Liver (tissue), 8 donors: ENCODE measurements at regions not wholly inside any gene's neighbourhood (a gene's known extent, or its start where the extent isn't known, plus 50 kb on each side); places are given as distances from the start of the nearest gene placed in this dataset.

ENCODE experiments used
- DNase-seq: peaks from one replicate; pipeline ENCODE4 v3.0.0-alpha.2; 2017; ENCODE audit warnings: low spot score
- H3K27ac ChIP-seq, 2 donors: one replicate each; pipeline ENCODE4 v1.7.0; 2013; ENCODE audit warnings: inconsistent platforms in 2 of 2, low read length in 2 of 2, control low read depth in 1 of 2, low read depth in 1 of 2, mild to moderate bottlenecking in 1 of 2
- H3K27me3 ChIP-seq, 4 donors: one replicate each; pipeline versions ENCODE4 v1.6.1 to v1.7.0; 2013; ENCODE audit warnings: low read length in 3 of 4, inconsistent platforms in 1 of 4, mild to moderate bottlenecking in 1 of 4, moderate library complexity in 1 of 4; ENCODE audit not compliant: control insufficient read depth in 4 of 4, insufficient read depth in 4 of 4
- H3K36me3 ChIP-seq, 4 donors: one replicate each; pipeline versions ENCODE4 v1.6.1 to v1.7.0; 2013; ENCODE audit warnings: low read length in 3 of 4, mild to moderate bottlenecking in 3 of 4, low read depth in 1 of 4, moderate library complexity in 1 of 4; ENCODE audit not compliant: control insufficient read depth in 4 of 4, insufficient read depth in 3 of 4
- H3K4me1 ChIP-seq, 4 donors: one replicate each; pipeline versions ENCODE4 v1.6.1 to v1.7.0; 2013; ENCODE audit warnings: low read length in 3 of 4, mild to moderate bottlenecking in 3 of 4, moderate library complexity in 1 of 4; ENCODE audit not compliant: control insufficient read depth in 4 of 4, insufficient read depth in 4 of 4
- H3K4me3 ChIP-seq, 3 donors: one replicate each; pipeline versions ENCODE4 v1.6.1 to v1.7.0; 2013; ENCODE audit warnings: low read length in 3 of 3, control low read depth in 1 of 3, low read depth in 1 of 3, mild to moderate bottlenecking in 1 of 3
- H3K9ac ChIP-seq, 2 donors: one replicate each; pipeline ENCODE4 v1.7.0; 2013; ENCODE audit warnings: low read length in 2 of 2, mild to moderate bottlenecking in 2 of 2, moderate library complexity in 2 of 2, control low read depth in 1 of 2, low read depth in 1 of 2
- H3K9me3 ChIP-seq, 4 donors: one replicate each; pipeline versions ENCODE4 v1.6.1 to v1.7.0; 2013; ENCODE audit warnings: low read length in 3 of 4; ENCODE audit not compliant: control insufficient read depth in 4 of 4
- EGR1 ChIP-seq, 2 donors: IDR thresholded peaks; 2 replicates each; pipeline ENCODE4 v1.6.1; 2016 to 2018; ENCODE audit warnings: antibody characterized with exemption in 2 of 2, low read depth in 2 of 2
- FOXA1 ChIP-seq: IDR thresholded peaks from 2 replicates; pipeline ENCODE4 v1.6.1; 2016; ENCODE audit warnings: antibody characterized with exemption
- FOXA2 ChIP-seq: IDR thresholded peaks from 2 replicates; pipeline ENCODE4 v1.6.1; 2016; ENCODE audit warnings: antibody characterized with exemption
- GABPA ChIP-seq, 2 donors: IDR thresholded peaks in 1 of 2; conservative IDR thresholded peaks in 1 of 2; 2 replicates each; pipeline ENCODE4 v1.6.1; 2016; ENCODE audit warnings: antibody characterized with exemption in 2 of 2, mild to moderate bottlenecking in 1 of 2, moderate library complexity in 1 of 2
- HNF4A ChIP-seq, 2 donors: conservative IDR thresholded peaks; 2 replicates each; pipeline ENCODE4 v1.6.1; 2016; ENCODE audit warnings: antibody characterized with exemption in 2 of 2, mild to moderate bottlenecking in 2 of 2
- HNF4G ChIP-seq: IDR thresholded peaks from 2 replicates; pipeline ENCODE4 v1.6.1; 2016; ENCODE audit warnings: antibody characterized with exemption
- JUND ChIP-seq, 2 donors: IDR thresholded peaks; 2 replicates each; pipeline ENCODE4 v1.6.1; 2016; ENCODE audit warnings: antibody characterized with exemption in 2 of 2
- NR2F2 ChIP-seq: IDR thresholded peaks from 2 replicates; pipeline ENCODE4 v1.6.1; 2016; ENCODE audit warnings: antibody characterized with exemption
- RAD21 ChIP-seq, 2 donors: IDR thresholded peaks; 2 replicates each; pipeline ENCODE4 v1.6.1; 2016; ENCODE audit warnings: antibody characterized with exemption in 2 of 2, mild to moderate bottlenecking in 2 of 2
- RXRA ChIP-seq, 2 donors: IDR thresholded peaks; 2 replicates each; pipeline ENCODE4 v1.6.1; 2017 to 2018; ENCODE audit warnings: antibody characterized with exemption in 2 of 2, mild to moderate bottlenecking in 1 of 2
- SP1 ChIP-seq: IDR thresholded peaks from 2 replicates; pipeline ENCODE4 v1.6.1; 2018; ENCODE audit warnings: antibody characterized with exemption, mild to moderate bottlenecking
- TAF1 ChIP-seq: conservative IDR thresholded peaks from 2 replicates; pipeline ENCODE4 v1.6.1; 2016; ENCODE audit warnings: antibody characterized with exemption, mild to moderate bottlenecking
- YY1 ChIP-seq: IDR thresholded peaks from 2 replicates; pipeline ENCODE4 v1.6.1; 2016; ENCODE audit warnings: antibody characterized with exemption, mild to moderate bottlenecking
- WGBS: extraction: QIAGEN DNeasy Blood & Tissue Kit; methylation state at CpG from one replicate; pipeline ENCODE4 v1.1.7; 2013; 5-methylcytosine and 5-hydroxymethylcytosine counted together
- TF ChIP-seq, protein P1 (sequence below): IDR thresholded peaks from 2 replicates; pipeline ENCODE4 v1.6.1; 2016; ENCODE audit warnings: antibody characterized with exemption
- TF ChIP-seq, protein P2 (sequence below): IDR thresholded peaks from 2 replicates; pipeline ENCODE4 v1.6.1; 2016; ENCODE audit warnings: antibody characterized with exemption, mild to moderate bottlenecking
- TF ChIP-seq, protein P3 (sequence below): fragments of 150-350 bp; IDR thresholded peaks from 2 replicates; pipeline ENCODE4 v1.5.1; 2017; ENCODE audit warnings: improper control_type of control experiment, low read depth, low read length; ENCODE audit not compliant: missing input control
- TF ChIP-seq, protein P4 (sequence below): IDR thresholded peaks from 2 replicates; pipeline ENCODE4 v1.6.1; 2016; ENCODE audit warnings: antibody characterized with exemption
- TF ChIP-seq, protein P5 (sequence below): IDR thresholded peaks from 2 replicates; pipeline ENCODE4 v1.6.1; 2016; ENCODE audit warnings: antibody characterized with exemption
- donor health status: healthy.
- donor health status: healthy.
- donor health status: healthy.
- donor health status: healthy.
- donor health status: healthy.

DNA sequence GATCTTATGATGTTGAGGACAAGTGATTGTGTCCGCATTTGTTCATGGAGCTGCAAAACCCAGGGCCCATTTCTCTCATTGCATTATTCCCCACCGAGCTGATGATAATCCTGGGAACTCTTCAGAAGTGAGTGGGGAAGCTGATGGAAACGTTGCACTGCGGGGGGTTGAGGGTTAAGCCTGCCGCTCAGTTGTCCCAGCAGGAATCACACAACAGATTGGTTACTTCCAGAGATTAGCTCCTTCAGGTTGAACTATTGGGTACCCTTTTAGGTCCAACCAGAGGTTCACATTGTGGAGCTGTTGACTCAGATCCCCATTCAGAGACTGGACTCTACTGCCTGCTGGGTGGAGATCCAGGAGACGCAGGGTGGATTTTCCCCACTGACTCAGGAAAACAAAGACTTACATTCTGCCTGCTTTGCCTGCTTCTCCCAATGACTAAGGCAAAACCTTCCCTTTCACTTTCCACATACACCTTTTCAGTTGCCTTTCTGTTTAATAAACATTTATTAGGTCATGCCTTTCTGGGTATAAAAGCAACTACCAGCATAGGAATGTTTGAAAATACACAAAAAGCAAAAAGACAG is 286.4 kb downstream of the TXNL1 start:
- no peak overlapping the region for H3K4me3 ChIP-seq
- WGBS, result 78% methylated on average over 6 of the region's 6 CpGs
- no peak for DNase-seq
- no peak overlapping the region for H3K9ac ChIP-seq
- H3K4me1 ChIP-seq, result no peaks in the 10 kb centered on the region
- TF ChIP-seq RAD21 (IDR thresholded peaks at IDR 0.05) (no peak), FOXA2 (no peak), SP1 (no peak), EGR1 (IDR thresholded peaks at IDR 0.05; ENCODE audit: low read depth in 2 of 2) (no peak), JUND (IDR thresholded peaks at IDR 0.05) (no peak), NR2F2 (no peak), HNF4A (conservative IDR thresholded peaks at IDR 0.05) (no peak), YY1 (no peak)
- TF ChIP-seq, protein P1, sequence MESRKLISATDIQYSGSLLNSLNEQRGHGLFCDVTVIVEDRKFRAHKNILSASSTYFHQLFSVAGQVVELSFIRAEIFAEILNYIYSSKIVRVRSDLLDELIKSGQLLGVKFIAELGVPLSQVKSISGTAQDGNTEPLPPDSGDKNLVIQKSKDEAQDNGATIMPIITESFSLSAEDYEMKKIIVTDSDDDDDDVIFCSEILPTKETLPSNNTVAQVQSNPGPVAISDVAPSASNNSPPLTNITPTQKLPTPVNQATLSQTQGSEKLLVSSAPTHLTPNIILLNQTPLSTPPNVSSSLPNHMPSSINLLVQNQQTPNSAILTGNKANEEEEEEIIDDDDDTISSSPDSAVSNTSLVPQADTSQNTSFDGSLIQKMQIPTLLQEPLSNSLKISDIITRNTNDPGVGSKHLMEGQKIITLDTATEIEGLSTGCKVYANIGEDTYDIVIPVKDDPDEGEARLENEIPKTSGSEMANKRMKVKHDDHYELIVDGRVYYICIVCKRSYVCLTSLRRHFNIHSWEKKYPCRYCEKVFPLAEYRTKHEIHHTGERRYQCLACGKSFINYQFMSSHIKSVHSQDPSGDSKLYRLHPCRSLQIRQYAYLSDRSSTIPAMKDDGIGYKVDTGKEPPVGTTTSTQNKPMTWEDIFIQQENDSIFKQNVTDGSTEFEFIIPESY, result no peak
- H3K27me3 ChIP-seq, result no peaks in the 10 kb centered on the region
- H3K9me3 ChIP-seq, result peaks cover 0 to 3% (median 0%) of the 10 kb centered on the region in 4 donors
- no peak overlapping the region for H3K27ac ChIP-seq
- no peaks in the 10 kb centered on the region for H3K36me3 ChIP-seq

DNA sequence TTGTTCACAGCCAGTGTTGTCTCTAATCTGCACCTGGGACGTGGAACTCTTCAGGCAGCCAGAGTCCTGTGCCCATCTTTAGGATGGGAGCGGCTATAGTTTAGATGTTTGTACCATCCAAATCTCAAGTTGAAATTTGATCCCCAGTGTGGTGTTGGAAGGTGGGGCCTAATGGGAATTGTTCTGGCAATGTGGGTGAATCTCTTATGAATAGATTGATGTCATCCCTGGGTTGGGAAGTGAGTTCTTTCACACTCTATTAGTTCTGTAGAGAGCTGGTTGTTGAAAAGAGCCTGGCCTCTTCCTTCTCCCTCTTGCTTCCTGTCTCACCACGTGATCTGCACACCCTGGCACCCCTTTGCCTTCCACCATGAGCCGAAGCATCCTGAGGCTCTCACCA is 300.9 kb downstream of the TXNL1 start:
- H3K4me3 ChIP-seq, result no peak overlapping the region
- no peak overlapping the region for H3K9ac ChIP-seq
- H3K4me1 ChIP-seq, result no peaks in the 10 kb centered on the region
- TF ChIP-seq TAF1 (no peak), EGR1 (IDR thresholded peaks at IDR 0.05; ENCODE audit: low read depth in 2 of 2) (no peak), FOXA2 (no peak), HNF4A (conservative IDR thresholded peaks at IDR 0.05) (no peak), SP1 (no peak), RXRA (IDR thresholded peaks at IDR 0.05) (no peak), YY1 (no peak), GABPA (IDR thresholded peaks at IDR 0.05 in 1 of 2, conservative IDR thresholded peaks at IDR 0.05 in 1 of 2) (no peak), RAD21 (IDR thresholded peaks at IDR 0.05) (no peak), HNF4G (no peak), FOXA1 (no peak), JUND (IDR thresholded peaks at IDR 0.05) (no peak), NR2F2 (no peak)
- TF ChIP-seq, protein P2, sequence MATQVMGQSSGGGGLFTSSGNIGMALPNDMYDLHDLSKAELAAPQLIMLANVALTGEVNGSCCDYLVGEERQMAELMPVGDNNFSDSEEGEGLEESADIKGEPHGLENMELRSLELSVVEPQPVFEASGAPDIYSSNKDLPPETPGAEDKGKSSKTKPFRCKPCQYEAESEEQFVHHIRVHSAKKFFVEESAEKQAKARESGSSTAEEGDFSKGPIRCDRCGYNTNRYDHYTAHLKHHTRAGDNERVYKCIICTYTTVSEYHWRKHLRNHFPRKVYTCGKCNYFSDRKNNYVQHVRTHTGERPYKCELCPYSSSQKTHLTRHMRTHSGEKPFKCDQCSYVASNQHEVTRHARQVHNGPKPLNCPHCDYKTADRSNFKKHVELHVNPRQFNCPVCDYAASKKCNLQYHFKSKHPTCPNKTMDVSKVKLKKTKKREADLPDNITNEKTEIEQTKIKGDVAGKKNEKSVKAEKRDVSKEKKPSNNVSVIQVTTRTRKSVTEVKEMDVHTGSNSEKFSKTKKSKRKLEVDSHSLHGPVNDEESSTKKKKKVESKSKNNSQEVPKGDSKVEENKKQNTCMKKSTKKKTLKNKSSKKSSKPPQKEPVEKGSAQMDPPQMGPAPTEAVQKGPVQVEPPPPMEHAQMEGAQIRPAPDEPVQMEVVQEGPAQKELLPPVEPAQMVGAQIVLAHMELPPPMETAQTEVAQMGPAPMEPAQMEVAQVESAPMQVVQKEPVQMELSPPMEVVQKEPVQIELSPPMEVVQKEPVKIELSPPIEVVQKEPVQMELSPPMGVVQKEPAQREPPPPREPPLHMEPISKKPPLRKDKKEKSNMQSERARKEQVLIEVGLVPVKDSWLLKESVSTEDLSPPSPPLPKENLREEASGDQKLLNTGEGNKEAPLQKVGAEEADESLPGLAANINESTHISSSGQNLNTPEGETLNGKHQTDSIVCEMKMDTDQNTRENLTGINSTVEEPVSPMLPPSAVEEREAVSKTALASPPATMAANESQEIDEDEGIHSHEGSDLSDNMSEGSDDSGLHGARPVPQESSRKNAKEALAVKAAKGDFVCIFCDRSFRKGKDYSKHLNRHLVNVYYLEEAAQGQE, result no peak
- TF ChIP-seq, protein P3, sequence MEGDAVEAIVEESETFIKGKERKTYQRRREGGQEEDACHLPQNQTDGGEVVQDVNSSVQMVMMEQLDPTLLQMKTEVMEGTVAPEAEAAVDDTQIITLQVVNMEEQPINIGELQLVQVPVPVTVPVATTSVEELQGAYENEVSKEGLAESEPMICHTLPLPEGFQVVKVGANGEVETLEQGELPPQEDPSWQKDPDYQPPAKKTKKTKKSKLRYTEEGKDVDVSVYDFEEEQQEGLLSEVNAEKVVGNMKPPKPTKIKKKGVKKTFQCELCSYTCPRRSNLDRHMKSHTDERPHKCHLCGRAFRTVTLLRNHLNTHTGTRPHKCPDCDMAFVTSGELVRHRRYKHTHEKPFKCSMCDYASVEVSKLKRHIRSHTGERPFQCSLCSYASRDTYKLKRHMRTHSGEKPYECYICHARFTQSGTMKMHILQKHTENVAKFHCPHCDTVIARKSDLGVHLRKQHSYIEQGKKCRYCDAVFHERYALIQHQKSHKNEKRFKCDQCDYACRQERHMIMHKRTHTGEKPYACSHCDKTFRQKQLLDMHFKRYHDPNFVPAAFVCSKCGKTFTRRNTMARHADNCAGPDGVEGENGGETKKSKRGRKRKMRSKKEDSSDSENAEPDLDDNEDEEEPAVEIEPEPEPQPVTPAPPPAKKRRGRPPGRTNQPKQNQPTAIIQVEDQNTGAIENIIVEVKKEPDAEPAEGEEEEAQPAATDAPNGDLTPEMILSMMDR, result no peak
- TF ChIP-seq, protein P1, result no peak
- TF ChIP-seq, protein P4, sequence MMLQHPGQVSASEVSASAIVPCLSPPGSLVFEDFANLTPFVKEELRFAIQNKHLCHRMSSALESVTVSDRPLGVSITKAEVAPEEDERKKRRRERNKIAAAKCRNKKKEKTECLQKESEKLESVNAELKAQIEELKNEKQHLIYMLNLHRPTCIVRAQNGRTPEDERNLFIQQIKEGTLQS, result no peak
- TF ChIP-seq, protein P5, sequence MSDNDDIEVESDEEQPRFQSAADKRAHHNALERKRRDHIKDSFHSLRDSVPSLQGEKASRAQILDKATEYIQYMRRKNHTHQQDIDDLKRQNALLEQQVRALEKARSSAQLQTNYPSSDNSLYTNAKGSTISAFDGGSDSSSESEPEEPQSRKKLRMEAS, result no peak
- no peaks in the 10 kb centered on the region for H3K36me3 ChIP-seq
- H3K9me3 ChIP-seq, result peaks cover 0 to 4% (median 0%) of the 10 kb centered on the region in 4 donors
- WGBS, result 82% methylated on average over 4 of the region's 4 CpGs
- H3K27me3 ChIP-seq, result no peaks in the 10 kb centered on the region
- no peak overlapping the region for H3K27ac ChIP-seq
- no peak for DNase-seq
